Ramos (cell line): ENCODE measurements at regions not wholly inside any gene's neighbourhood (a gene's known extent, or its start where the extent isn't known, plus 50 kb on each side); places are given as distances from the start of the nearest gene placed in this dataset.
"Not testable (repeated sequence)": the region's sequence is repeated elsewhere in the genome, so short reads cannot be mapped to it uniquely, and the experiment has no call there.

Experiments used
- in situ Hi-C: fragments of 300-500 bp; cut with MboI; formaldehyde crosslinking; loops from one replicate; pipeline ENCODE4 v1.14.3; 2022; ENCODE audit warnings: low sequenced_read_pairs; ENCODE audit not compliant: unreplicated experiment

DNA sequence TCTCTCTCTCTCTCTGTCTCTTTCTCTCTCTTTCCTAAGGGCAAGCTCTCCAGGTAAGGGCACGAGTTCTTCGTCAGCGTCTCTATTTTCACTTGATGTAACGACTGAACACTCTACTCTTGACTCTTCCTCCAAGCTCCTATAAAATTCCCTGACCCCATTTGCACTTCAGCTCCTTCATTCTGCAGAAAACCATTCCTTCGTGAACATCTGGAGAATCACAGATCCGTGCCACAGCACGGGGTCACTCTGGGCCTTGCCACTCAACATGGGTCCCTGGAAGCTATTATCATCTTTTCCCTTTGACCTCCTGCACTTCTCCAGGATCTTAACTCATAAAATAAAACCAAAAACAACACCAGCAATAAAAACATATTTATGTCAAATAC, 112.0 kb upstream of the LNX1 start:
- in situ Hi-C loops = loop anchor here (10.0 kb wide), 1 partner anchor 102 kb away; no protein-coding TSS in a partner anchor

DNA sequence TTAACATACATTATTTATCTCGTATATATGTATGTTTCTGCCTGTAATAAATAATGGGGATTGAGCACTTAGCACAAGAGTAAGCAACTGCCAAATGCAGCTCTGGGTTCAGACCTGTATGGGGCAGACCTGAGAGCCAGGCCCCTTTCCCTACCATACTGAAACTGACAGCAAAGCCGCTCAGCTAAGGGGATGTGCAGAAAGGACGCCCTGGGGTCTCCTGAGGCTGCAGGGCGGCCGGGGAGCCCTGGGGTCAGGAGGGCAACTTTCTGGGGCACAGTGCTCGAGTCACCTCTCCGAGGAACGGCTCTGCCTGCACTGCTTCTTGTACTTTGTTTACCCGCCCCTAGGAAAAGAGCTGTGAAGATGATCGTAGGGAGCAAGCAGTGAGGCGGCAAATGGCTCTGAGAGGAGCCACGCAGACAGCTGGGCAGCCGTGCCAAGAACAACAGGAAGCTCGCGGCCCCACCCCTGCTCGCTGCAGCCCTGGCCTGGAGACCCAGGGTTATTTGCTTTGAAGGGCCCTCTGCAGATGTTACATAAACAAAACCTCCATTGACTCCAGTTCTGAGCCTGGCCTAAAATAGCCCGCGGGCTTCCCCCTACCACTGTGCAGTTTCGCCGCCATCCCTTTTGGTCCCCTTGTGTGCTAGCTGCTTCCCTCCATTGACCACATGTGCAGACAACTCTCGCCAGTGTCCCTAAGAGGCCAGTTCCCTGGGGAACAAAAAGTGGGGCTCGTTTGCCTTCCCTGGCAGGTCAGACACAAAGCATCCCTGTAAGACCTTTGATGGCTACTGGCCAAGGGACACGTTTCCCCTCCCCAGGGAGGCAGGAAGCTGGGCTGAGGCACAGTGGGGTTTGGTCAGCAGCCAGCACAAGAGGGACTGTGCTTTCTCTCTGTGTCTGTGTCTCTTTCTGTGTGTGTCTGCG, 111.3 kb upstream of the LNX1 start:
- in situ Hi-C loops = loop anchor here (10.0 kb wide), 1 partner anchor 102 kb away; no protein-coding TSS in a partner anchor

DNA sequence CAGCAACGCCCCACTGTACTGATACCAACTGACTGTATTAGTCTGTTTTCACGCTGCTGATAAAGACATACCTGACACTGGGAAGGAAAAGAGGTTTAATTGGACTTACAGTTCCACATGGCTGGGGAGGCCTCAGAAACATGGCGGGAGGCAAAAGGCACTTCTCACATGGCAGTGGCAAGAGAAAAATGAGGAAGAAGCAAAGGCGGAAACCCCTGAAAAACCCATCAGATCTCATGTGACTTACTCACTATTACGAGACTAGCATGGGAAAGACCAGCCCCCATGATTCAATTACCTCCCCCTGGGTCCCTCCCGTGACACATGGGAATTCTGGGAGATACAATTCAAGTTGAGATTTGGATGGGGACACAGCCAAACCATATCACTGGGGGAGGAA, 110.0 kb upstream of the LNX1 start:
- in situ Hi-C loops = loop anchor here (10.0 kb wide), 1 partner anchor 104 kb away; no protein-coding TSS in a partner anchor

DNA sequence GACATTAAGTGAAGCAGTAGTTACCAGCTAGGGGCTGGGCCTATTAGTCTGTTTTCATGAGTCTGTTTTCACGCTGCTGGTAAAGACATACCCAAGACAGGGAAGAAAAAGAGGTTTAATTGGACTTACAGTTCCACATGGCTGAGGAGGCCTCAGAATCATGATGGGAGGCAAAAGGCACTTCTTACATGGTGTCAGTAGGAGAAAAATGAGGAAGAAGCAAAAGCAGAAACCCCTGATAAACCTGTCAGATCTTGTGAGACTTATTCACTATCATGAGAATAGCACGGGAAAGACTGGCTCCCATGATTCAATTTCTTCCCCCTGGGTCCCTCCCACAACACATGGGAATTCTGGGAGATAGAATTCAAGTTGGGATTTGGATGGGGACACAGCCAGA, 108.0 kb upstream of the LNX1 start:
- in situ Hi-C loops = not testable (repeated sequence)

DNA sequence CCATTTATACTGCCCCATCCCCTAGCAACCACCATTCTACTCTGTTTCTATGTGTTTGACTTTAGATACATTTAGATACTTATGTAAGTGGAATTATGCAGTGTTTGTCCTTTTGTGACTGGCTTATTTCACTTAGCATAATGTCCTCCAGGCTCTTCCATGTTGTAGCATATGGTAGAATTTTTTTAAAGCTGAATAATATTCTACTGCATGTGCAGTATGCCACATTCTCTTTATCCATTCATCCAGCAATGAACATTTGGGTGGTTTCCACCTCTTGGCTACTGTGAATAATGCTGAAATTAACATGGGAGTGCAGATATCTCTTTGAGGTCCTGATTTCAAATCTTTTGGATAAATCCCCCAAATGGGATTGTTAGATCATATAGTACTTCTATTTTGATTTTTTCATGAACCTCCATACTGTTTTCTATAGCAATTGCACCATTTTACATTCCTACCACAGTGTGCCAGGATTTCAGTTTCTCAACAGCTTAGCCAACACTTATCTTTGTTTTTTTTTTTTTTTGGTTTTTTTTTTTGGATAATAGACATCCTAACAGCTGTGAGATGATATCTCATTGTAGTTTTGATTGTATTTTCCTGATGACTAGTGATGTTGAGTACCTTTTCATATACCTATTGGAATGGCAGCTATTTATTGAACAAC, 105.9 kb upstream of the LNX1 start:
- in situ Hi-C loops = no loop called here

DNA sequence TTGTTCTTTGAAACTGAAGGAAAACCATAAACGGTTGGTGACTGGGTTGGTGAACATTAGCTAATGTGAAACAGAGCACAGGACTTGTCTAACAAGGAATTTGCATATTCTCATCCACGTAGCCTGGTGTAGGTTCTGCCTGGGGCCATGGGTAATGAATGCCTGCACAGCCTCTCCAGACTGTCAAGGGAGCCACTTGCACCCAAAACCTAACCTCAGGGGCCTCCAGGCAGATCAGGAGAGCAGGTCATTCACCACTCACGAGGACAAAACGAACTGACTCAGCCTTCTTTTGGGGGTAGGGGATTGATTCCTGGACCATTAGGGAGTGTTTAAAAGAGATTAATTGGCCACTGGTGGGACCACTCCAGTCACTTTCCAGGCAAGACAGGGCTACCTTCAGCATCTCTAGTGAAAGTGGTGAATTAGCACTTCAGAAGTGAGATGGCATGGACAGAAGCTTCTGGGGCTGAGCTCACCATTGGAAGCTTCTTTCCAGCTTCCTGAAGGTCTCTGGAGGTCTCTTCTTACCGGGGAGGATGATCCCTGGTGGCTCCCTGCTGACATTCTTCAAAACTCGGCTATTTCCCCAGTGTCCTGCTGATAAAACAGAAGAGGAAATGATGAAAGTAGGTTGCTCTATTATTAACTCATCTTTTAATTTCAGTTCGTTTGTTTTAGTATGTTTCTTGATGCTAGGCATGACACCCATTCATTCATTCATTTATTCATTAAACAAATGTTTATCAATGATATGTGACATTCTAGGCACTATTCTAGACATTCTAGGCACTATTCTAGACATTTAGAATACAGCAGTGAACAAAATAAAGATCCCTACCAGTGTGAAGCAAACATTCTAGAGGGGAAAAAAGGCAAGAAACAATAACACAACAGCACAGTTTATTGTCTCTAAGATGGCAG, 104.5 kb upstream of the LNX1 start:
- in situ Hi-C loops = no loop called here

DNA sequence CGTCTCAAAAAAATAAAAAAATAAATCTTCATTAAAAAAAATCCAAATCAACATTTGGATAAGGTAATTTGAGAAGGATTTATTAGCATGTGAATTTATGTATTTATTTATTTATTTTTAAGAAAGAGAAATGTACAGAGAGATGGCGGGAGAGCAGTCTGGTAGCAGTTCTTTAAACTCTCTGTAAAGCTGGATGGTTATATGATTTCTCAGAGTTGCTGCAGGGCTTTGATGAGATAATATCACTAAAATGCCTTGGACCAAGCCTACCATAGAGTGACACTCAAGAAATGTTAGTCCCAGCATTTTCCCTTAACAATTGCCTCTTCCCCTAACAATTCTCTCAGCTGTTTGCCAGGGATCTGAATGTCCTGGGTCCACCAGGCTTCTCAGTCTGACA, 103.4 kb upstream of the LNX1 start:
- in situ Hi-C loops = no loop called here

DNA sequence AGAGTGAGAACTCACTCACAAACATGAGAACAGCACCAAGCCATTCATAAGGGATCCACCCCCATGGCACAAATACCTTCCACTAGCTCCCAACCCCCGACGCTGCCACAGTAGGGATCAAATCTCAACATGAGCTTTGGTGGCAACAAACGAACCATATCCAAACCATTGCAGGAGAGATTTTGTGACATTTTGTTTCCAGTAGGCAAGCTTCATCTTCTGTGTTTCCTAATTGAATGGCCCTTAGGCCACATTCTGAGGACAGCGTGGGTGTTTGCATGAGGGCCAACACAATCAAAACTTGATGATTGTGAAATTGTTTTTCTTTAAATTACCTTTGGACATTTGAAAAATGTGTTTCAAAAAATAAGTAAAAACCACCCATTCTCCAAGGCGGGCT, 102.6 kb upstream of the LNX1 start:
- in situ Hi-C loops = no loop called here

DNA sequence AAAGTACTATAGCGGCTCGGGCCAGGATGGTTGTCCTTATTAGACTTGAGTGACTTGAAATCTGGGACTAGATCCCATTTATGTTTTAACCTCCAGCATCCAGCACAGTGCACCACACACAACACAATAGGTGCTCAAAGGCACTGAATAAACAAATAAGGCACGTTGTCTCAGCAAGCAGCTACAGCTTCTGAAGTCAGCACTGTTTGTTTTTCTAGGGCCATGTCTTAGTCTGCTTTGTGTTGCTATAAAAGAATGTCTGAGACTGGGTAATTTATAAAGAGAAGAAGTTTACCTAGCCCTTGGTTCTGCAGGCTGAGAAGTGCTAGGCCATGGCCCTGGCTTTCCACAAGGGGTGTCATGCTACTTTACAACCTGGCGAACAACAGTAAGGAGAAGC, 102.1 kb upstream of the LNX1 start:
- in situ Hi-C loops = no loop called here

DNA sequence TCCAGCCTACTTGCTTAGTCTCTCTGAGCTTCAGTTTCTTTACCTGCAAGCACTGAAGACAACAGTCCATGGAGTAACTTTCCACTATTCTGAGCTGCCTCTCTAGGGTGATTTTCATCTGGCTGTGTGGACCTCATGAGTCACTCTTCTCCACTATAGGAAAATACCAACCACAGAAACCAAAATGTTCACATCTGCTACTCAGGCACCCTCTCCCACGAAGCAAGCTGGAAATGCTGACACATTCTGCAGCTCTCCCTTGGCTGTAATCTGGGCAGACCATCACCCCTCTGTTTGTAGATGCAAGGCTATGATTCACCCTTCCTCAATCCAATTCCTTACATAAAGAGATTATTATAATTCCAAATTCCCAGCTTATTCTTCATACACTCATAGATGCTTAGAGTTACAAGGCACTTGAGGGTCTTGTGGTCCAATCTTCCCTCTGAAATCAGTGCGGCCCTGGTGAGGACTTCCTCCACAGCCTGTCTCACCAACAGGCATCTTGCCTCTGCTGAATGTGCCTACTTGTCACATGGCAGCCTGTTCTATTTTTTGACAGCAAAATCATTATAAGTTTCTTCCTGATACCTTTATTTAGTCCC, 97.0 kb upstream of the LNX1 start:
- in situ Hi-C loops = no loop called here

DNA sequence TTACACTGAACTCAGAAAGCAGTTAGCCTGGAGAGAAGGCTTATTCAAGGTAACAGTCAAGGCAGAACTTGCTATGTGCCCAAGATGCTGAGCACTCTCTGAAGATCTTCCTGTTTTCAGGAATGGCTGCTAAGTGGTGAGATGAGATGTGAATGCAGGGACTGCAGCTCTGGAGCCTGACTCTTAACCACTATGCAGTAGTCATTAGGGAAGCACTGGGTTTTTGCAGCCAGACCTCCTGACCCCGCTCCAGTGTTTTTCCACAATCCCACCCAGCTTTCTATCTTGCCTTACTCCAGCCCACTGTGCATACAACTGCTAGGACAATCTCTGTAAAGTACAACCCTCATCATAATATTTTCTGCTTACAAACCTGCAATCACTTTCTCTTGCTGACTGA, 95.2 kb upstream of the LNX1 start:
- in situ Hi-C loops = no loop called here

DNA sequence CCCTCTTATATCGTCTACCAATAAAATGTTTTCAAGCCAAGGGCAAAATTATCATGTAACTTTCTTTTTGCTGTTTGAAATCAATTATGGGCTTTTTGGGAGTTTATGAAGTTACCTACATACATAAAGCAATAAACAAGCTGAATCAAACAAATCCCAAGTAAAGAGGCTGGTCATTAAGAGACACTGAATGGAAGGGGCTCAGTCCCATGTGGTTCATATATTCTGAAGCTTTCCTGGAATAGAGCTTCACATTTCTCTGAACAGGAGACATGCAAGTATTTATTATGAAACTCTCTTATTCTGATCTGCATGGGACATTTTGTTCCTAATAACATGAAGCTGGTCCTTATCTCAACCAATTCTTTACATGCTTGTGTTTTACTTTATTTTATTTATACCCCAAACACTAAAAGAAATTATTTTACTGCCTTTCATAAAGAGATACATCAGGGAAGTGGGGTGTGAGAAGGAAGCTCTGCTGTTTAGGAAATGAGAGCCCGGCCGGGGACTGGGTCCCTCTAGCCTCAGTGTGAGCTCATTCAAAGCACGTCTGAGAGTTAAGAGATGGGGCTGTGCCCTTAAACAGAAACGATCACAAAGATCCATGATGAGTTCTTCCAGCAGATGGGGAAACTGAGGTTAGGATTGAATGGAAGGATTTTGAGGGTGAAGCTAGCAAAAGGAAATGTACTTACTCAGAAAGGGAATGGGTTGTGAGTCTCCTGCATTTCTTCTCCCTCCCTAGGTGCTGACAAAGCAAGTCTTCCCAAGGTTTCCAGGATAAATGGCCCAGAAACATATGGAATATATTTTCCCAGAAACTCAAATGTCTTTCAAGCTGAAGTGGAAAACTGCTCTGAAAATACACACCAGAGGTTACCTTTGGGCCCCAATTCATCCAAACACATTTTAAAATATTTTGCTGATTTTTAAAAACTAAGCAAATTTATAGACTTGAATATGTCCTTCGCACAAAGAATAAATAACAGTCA, 93.1 kb upstream of the LNX1 start:
- in situ Hi-C loops = no loop called here

DNA sequence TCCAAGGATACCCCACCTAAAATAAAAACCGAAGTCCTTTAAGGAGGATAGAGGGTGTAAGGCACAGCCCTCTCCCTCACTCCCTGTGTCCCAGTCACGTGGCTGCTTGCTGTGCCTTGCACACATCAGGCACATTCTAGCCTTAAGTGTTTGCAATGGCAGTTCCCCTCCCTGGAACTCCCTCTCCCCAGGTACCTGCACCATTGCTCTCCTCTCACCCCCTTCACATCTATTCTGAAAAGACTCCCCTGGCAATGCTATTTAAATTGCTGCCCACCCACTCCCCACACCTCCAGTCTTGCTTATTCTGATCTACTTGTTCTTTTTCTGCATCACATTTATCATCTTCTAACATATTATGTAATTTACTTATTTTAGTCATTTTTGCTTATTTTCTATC, 91.6 kb upstream of the LNX1 start:
- in situ Hi-C loops = no loop called here

DNA sequence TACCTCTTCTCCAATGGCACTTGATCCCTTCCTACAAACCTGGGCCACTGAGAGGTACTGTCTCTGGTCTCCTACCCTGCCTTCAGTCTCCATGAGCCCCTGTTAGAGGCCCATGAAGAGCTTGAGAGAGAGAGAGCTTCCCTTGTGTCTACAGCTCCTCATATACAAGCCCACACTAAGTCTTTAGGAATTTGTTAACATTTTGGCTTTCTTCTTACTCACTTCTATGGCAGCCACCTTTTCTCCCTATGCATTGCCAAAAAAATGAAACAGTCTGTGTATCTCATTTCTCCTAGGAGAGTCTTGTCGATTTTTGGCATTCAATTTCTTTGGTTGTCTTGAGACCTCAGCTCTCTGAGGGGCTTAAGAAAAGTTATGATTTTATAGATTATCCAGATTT, 90.9 kb upstream of the LNX1 start:
- in situ Hi-C loops = no loop called here

DNA sequence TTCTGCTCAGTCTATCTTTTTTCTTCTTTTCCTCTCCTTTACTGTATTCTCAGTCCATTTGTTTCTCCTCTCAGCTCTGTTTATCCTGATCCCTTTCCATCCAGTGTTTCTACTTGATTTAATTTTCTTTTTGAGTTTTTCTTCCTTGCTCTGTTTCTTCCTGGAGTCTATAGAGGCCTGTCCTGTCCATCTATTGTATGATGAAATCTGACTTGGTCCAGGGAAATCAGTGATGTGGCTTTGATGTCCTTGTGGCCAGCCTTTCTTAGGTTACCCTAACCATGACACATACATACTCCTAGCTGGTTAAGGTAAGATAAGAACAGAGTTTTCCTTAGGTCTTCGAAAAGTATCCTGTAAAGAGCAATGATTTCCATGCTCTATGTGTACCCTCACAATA, 89.3 kb upstream of the LNX1 start:
- in situ Hi-C loops = no loop called here

DNA sequence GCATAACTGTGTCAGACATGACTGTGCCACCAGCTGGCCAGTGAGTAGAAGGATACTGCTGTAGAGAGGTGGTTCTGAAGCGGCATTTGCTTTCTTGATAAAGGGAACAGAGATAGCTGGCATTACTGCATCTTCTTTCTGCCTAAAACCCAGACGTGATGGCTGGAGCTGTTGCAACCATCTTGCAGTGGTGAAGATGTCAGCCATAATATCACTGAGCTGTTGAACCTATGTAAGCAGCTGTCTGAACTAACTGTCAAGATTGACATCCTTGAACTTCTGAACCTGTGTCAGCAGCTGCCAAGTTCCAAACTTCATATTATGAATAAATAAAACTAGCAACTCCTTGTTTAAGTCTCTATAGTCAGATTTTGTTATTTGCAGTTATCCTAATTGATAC, 88.9 kb upstream of the LNX1 start:
- in situ Hi-C loops = no loop called here

DNA sequence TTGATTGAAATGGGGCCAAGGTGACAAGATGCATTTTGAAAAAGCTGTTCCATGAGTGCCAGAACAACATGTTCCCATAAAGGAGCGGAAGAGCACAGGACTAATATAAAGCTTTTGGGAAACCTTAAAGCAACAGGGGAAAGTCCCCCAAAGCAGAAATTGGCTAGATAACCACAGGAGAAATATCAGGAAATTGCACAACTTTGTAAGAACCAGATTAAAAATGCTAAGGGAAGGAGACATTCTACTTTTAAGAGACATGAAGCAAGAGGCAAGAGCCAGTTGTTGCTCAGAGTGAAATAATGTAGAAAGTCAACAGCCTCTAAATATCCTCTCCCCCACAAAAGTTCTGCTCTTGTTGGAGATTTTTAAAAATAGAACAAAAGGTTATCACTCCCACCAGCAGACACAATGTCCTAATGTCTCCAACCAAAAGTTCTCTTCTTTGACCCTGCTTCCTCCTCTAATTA, 85.2 kb upstream of the LNX1 start:
- in situ Hi-C loops = no loop called here

DNA sequence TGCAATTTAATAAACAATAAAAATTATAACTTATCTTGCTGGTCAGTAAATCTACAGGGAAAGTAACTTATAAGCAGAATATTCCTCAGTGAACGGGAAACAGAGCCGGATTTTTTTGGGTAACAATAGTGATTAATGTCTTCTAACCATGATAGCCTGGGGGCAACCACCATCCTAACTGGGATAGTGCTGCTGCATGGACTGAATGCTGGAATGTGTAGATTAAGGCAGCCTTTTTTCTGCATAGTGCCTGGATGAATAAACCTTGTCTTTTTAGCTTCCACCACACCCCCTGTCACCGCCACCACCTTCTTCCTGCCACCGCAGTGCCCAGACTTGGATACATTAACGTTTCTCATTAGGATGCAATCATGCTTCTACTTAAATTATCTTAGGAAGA, 83.6 kb upstream of the LNX1 start:
- in situ Hi-C loops = no loop called here

DNA sequence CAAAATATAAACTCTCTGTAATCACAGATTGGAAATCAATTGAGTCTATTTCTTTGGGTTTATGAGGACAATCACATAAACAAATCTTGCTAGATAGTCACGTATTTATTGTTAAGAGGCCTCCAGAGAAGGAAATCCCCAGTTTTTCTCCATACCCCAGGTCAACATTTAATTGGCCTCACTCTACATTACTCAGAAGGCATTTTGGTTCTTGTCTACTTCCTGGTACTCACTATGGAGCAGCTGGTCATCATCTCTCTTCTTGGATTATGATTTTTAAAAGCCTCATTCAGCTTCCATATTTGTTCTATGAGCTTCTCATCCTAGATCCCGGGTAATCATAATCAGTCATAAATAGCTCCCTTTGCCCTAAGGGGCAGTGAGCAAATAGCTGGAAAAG, 81.6 kb upstream of the LNX1 start:
- in situ Hi-C loops = no loop called here
